Activated B cell treated with CpG ODN at 0.5 μM for 24 hours (primary cell): ENCODE measurements at regions not wholly inside any gene's neighbourhood (a gene's known extent, or its start where the extent isn't known, plus 50 kb on each side); places are given as distances from the start of the nearest gene placed in this dataset.
"Not testable (repeated sequence)": the region's sequence is repeated elsewhere in the genome, so short reads cannot be mapped to it uniquely, and the experiment has no call there.

ENCODE experiments used
- ATAC-seq: fragments of 200-7000 bp; cut with Tn5 transposase; one replicate; pipeline ENCODE4 v1.10.0; 2021; ENCODE audit warnings: low read depth, mild to moderate bottlenecking, moderate library complexity
- CTCF ChIA-PET: fragments of 350-600 bp; sonication (Branson Sonifier 250); formaldehyde crosslinking; loops from one replicate; lab custom pipeline; 2021; ENCODE audit warnings: antibody characterized with exemption; lab: Charles Lee
- POLR2A ChIA-PET: fragments of 350-600 bp; sonication (Branson Sonifier 250); formaldehyde crosslinking; loops from one replicate; lab custom pipeline; 2021; ENCODE audit warnings: antibody characterized with exemption; lab: Charles Lee
- DNase-seq: peaks from one replicate; pipeline ENCODE4 v3.0.0; 2022
- H3K27ac Mint-ChIP-seq: one replicate; pipeline ENCODE4 v1.8.0; 2020; ENCODE audit warnings: mixed read lengths
- H3K27me3 Mint-ChIP-seq: one replicate; pipeline ENCODE4 v1.8.0; 2021; ENCODE audit warnings: mixed read lengths
- H3K36me3 Mint-ChIP-seq: one replicate; pipeline ENCODE4 v1.8.0; 2021; ENCODE audit warnings: low read depth, mixed read lengths
- H3K4me1 Mint-ChIP-seq: one replicate; pipeline ENCODE4 v1.8.0; 2021; ENCODE audit warnings: mixed read lengths
- H3K4me3 Mint-ChIP-seq: one replicate; pipeline ENCODE4 v1.8.0; 2020; ENCODE audit warnings: mild to moderate bottlenecking, mixed read lengths
- H3K9me3 Mint-ChIP-seq: one replicate; pipeline ENCODE4 v1.8.0; 2020; ENCODE audit warnings: mixed read lengths
- intact Hi-C: fragments of 100-400 bp; cut with micrococcal nuclease; formaldehyde crosslinking; loops from one replicate; pipeline ENCODE4 v1.15.1; 2024
- TF ChIP-seq, protein P1 (sequence below): fragments of 200-600 bp; IDR thresholded peaks from one replicate; pipeline ENCODE4 v1.8.0; 2022; ENCODE audit warnings: antibody characterized with exemption, mild to moderate bottlenecking

DNA sequence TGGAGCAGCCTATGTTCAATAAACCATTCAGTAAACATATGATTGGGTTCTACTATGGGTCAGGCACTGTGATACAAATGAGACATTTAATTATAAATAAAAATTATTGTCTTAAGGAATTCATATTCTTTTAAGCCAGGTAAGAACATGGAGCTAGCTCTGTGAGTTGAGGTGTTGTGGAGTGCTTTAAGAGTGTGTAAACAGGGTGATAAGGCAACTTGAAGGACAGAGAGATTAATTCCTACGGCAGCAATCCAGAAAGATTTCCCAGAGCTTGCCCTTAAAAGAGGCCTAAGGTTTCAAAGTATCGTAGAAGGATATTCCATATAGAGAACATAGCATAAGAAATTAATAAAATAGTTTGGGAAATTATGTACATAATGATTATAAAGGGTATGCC lies 126.4 kb upstream of the FAT3 start:
- Mint-ChIP-seq H3K4me3 (no peak overlapping the region), H3K27me3 (no peaks in the 10 kb centered on the region), H3K36me3 (no peaks in the 10 kb centered on the region), H3K9me3 (peaks cover 9% of the 10 kb centered on the region), H3K4me1 (no peaks in the 10 kb centered on the region), H3K27ac (no peak overlapping the region)
- ATAC-seq (no peak), DNase-seq (no peak)
- intact Hi-C loops: no loop called here
- POLR2A ChIA-PET: no interaction called here
- CTCF ChIA-PET: no interaction called here
- TF ChIP-seq, protein P1, sequence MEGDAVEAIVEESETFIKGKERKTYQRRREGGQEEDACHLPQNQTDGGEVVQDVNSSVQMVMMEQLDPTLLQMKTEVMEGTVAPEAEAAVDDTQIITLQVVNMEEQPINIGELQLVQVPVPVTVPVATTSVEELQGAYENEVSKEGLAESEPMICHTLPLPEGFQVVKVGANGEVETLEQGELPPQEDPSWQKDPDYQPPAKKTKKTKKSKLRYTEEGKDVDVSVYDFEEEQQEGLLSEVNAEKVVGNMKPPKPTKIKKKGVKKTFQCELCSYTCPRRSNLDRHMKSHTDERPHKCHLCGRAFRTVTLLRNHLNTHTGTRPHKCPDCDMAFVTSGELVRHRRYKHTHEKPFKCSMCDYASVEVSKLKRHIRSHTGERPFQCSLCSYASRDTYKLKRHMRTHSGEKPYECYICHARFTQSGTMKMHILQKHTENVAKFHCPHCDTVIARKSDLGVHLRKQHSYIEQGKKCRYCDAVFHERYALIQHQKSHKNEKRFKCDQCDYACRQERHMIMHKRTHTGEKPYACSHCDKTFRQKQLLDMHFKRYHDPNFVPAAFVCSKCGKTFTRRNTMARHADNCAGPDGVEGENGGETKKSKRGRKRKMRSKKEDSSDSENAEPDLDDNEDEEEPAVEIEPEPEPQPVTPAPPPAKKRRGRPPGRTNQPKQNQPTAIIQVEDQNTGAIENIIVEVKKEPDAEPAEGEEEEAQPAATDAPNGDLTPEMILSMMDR: no peak

DNA sequence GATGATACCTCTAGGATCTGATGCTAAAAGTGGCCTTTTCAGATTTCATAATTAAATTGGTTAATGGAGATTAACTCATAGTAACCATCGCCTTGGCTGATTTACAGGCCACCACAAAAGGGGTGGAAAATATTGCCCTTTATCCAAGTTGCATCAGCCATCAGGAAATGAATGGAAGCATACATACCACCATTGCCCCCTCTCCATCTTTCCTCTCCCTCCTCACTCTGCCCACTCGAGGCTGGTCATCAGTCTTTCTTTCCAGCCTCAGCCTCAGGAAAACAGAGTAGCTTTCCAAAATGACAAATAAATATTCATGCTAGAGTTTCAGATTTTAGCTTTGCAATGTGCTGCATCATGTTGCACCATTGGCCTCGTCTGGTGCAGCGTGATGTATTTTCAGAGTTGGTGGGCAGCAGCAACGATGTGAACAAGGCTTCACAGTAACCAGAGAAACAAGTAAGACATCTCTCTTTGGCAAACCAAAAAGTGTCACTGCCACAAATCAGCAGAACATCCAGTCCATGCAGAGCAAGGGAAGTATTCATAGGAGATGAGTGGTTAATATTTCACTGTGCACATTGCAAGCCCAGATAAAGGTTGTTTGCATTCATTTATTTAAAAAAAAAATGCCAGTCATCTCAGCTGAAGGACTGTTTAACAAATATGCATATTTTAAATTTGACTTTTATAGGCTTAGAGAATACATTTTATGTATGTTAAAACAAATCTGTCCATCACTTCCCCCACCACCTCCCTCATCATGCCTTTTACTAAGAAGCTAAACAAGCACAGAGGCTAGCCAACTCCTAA lies 136.7 kb upstream of the FAT3 start:
- ATAC-seq: no peak
- TF ChIP-seq, protein P1: no peak
- no peak overlapping the region for H3K4me3 Mint-ChIP-seq
- H3K36me3 Mint-ChIP-seq: no peaks in the 10 kb centered on the region
- intact Hi-C loops: no loop called here
- H3K9me3 Mint-ChIP-seq: peaks cover 7% of the 10 kb centered on the region
- H3K27me3 Mint-ChIP-seq: no peaks in the 10 kb centered on the region
- DNase-seq: no peak
- H3K27ac Mint-ChIP-seq: no peak overlapping the region
- ChIA-PET CTCF (no interaction called here), POLR2A (no interaction called here)
- no peaks in the 10 kb centered on the region for H3K4me1 Mint-ChIP-seq

DNA sequence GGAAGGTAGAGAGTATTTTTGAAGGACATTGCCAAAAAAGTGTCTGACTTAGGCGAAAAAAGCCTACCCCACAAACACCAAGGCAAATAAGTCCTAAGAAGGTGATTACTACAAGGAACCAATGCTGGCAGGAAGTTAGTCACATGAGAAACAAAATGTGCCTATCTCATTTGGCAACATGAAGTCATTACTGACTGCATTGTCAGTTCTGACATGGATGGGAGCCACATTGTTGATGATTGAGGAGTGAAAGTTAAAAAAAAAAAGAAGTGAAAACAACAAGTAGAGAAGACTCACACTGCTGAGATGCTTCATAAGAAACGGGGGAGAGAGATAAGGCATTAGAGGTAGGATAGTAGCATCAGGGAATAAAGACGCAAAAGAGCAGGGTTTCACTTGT lies 141.5 kb upstream of the FAT3 start:
- Mint-ChIP-seq H3K36me3 (no peaks in the 10 kb centered on the region), H3K27ac (no peak overlapping the region), H3K9me3 (peaks cover 6% of the 10 kb centered on the region), H3K27me3 (no peaks in the 10 kb centered on the region), H3K4me1 (no peaks in the 10 kb centered on the region), H3K4me3 (no peak overlapping the region)
- POLR2A ChIA-PET: no interaction called here
- TF ChIP-seq, protein P1: no peak
- intact Hi-C loops: no loop called here
- CTCF ChIA-PET: no interaction called here
- no peak for ATAC-seq
- DNase-seq: no peak

DNA sequence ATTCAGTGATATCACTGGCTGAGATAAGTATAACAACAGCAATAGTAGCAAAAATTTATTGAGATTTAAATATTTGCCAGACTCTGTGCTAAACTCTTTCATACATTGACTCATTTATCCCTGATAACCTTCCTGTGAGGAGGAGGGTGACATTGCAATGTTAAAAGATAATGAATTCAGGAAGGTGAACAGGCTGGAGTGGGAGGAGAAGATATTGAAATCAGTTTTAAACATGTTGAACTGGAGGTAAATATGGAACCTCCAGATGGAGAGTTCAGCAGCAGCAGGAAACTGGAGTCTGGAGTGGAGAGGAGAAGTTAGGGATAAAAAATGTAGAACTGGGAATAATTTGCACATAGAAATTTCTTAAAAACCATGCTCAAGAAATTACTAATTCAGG lies 142.0 kb upstream of the FAT3 start:
- CTCF ChIA-PET: no interaction called here
- Mint-ChIP-seq H3K9me3 (peaks cover 6% of the 10 kb centered on the region), H3K36me3 (no peaks in the 10 kb centered on the region), H3K4me3 (no peak overlapping the region), H3K27me3 (no peaks in the 10 kb centered on the region), H3K4me1 (no peaks in the 10 kb centered on the region), H3K27ac (no peak overlapping the region)
- TF ChIP-seq, protein P1: no peak
- DNase-seq: no peak
- no peak for ATAC-seq
- intact Hi-C loops: no loop called here
- POLR2A ChIA-PET: no interaction called here

DNA sequence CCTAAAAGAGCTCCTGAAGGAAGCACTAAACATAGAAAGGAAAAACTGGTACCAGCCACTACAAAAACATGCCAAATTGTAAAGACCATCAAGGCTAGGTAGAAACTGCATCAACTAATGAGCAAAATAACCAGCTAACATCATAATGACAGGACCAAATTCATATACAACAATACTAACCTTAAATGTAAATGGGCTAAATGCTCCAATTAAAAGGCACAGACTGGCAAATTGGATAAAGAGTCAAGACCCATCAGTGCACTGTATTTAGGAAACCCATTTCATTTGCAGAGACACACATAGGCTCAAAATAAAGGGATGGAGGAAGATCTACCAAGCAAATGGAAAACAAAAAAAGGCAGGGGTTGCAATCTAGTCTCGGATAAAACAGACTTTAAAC lies 150.1 kb upstream of the FAT3 start:
- POLR2A ChIA-PET, H3K27ac Mint-ChIP-seq, H3K36me3 Mint-ChIP-seq, DNase-seq, H3K4me1 Mint-ChIP-seq, H3K9me3 Mint-ChIP-seq, CTCF ChIA-PET, H3K27me3 Mint-ChIP-seq, H3K4me3 Mint-ChIP-seq, ATAC-seq: not testable (repeated sequence)
- intact Hi-C loops: loop anchor here (10.0 kb wide), 1 partner anchor 1390 kb away; no protein-coding TSS in a partner anchor
